A549 (cell line): ENCODE measurements at regions not wholly inside any gene's neighbourhood (a gene's known extent, or its start where the extent isn't known, plus 50 kb on each side); places are given as distances from the start of the nearest gene placed in this dataset.

Experiments used
- ATAC-seq, 2 experiments: fragments of 200-7000 bp in 1 of 2; fragments of >200 bp in 1 of 2; cut with Nextera tagmentation in 1 of 2; cut with Tn5 transposase in 1 of 2; 3 replicates each; pipeline versions ENCODE4 v1.8.0 to v1.9.1; 2018 to 2020; ENCODE audit warnings: mild to moderate bottlenecking in 1 of 2, moderate library complexity in 1 of 2
- CTCF ChIA-PET: fragments of 300-600 bp; sonication (Branson Sonifier 250); formaldehyde crosslinking; extraction: SDS; loops from one replicate; lab custom pipeline; 2021; ENCODE audit warnings: antibody characterized with exemption, inconsistent platforms; lab: Yijun Ruan, JAX
- POLR2A ChIA-PET: fragments of 350-600 bp; formaldehyde crosslinking; extraction: SDS; loops from one replicate; lab custom pipeline; 2021; ENCODE audit warnings: antibody characterized with exemption, inconsistent platforms; lab: Yijun Ruan, JAX
- DNase-seq, 2 experiments: peaks; one replicate each; pipeline versions ENCODE4 v3.0.0 to v3.0.0-alpha.2; 2011 to 2016; ENCODE audit warnings: low read depth in 1 of 2, low spot score in 1 of 2
- FAIRE-seq: peaks from 2 replicates; lab custom pipeline; 2011; peaks lifted over from hg19 to GRCh38; lab: Jason Lieb, UNC
- H3K27ac ChIP-seq, 2 experiments: fragments of >200 bp; sonication (Bioruptor Twin); formaldehyde crosslinking; 3 replicates each; pipeline ENCODE4 v1.5.1; 2016 to 2017
- H3K4me1 ChIP-seq: fragments of >200 bp; sonication (Bioruptor Twin); formaldehyde crosslinking; 3 replicates; pipeline ENCODE4 v1.6.1; 2016
- H3K4me2 ChIP-seq: fragments of >200 bp; sonication (Bioruptor Twin); formaldehyde crosslinking; 3 replicates; pipeline ENCODE4 v1.6.1; 2016
- H3K4me3 ChIP-seq: fragments of >200 bp; sonication (Bioruptor Twin); formaldehyde crosslinking; 3 replicates; pipeline ENCODE4 v1.5.1; 2016
- H3K9me3 ChIP-seq: fragments of >200 bp; sonication (Bioruptor Twin); formaldehyde crosslinking; 3 replicates; pipeline ENCODE4 v1.6.1; 2016
- BHLHE40 ChIP-seq: IDR thresholded peaks from 2 replicates; pipeline ENCODE4 v1.6.1; 2012; ENCODE audit warnings: low read depth, low read length, inconsistent platforms
- CHD4 ChIP-seq: fragments of 200-600 bp; sonication (generic); IDR thresholded peaks from 2 replicates; pipeline ENCODE4 v1.6.1; 2016; ENCODE audit warnings: antibody characterized with exemption, mild to moderate bottlenecking, borderline replicate concordance
- EHF ChIP-seq: fragments of 250-450 bp; sonication (Bioruptor Pico); IDR thresholded peaks from 2 replicates; pipeline ENCODE4 v1.5.0; 2020; ENCODE audit warnings: mild to moderate bottlenecking
- ELK1 ChIP-seq: fragments of 150-350 bp; IDR thresholded peaks from 2 replicates; pipeline ENCODE4 v1.6.1; 2014; ENCODE audit warnings: low read depth, mild to moderate bottlenecking, low read length
- ESRRA ChIP-seq: fragments of 150-350 bp; IDR thresholded peaks from 2 replicates; pipeline ENCODE4 v1.6.1; 2014; ENCODE audit warnings: mild to moderate bottlenecking, low read length, borderline replicate concordance
- FOSB ChIP-seq: fragments of 250-450 bp; sonication (Bioruptor Pico); IDR thresholded peaks from 2 replicates; pipeline ENCODE4 v1.5.0; 2020; ENCODE audit warnings: mild to moderate bottlenecking, moderate library complexity
- FOSL2 ChIP-seq, 2 experiments: fragments of 450-650 bp in 1 of 2; fragments of >200 bp in 1 of 2; sonication (Bioruptor Twin) in 1 of 2; formaldehyde crosslinking; IDR thresholded peaks; 2 replicates each; pipeline versions ENCODE4 v1.5.0 to v1.6.1; 2016 to 2020; ENCODE audit warnings: mild to moderate bottlenecking in 1 of 2, moderate library complexity in 1 of 2
- HES2 ChIP-seq: fragments of >200 bp; sonication (Bioruptor Twin); formaldehyde crosslinking; IDR thresholded peaks from 2 replicates; pipeline ENCODE4 v1.6.1; 2016
- HMGXB4 ChIP-seq: fragments of 250-450 bp; sonication (Bioruptor Pico); IDR thresholded peaks from 2 replicates; pipeline ENCODE4 v1.5.0; 2021; ENCODE audit warnings: mild to moderate bottlenecking, moderate library complexity, borderline replicate concordance
- HOXB13 ChIP-seq: fragments of 250-450 bp; sonication (Bioruptor Pico); IDR thresholded peaks from 2 replicates; pipeline ENCODE4 v1.5.0; 2020; ENCODE audit warnings: low read depth, mild to moderate bottlenecking, moderate library complexity
- HOXB5 ChIP-seq: fragments of 250-450 bp; sonication (Bioruptor Pico); IDR thresholded peaks from 2 replicates; pipeline ENCODE4 v1.5.0; 2020; ENCODE audit warnings: mild to moderate bottlenecking, moderate library complexity
- JUNB ChIP-seq: fragments of >200 bp; sonication (Bioruptor Twin); formaldehyde crosslinking; IDR thresholded peaks from 2 replicates; pipeline ENCODE4 v1.6.1; 2016
- KDM1A ChIP-seq: fragments of 200-600 bp; sonication (generic); IDR thresholded peaks from 2 replicates; pipeline ENCODE4 v1.6.1; 2016; ENCODE audit warnings: low read depth, mild to moderate bottlenecking
- POLR2A ChIP-seq: IDR thresholded peaks from 2 replicates; pipeline ENCODE4 v1.6.1; 2012; ENCODE audit warnings: mild to moderate bottlenecking, low read length
- RAD21 ChIP-seq, 2 experiments: fragments of >200 bp in 1 of 2; sonication (Bioruptor Twin) in 1 of 2; formaldehyde crosslinking in 1 of 2; IDR thresholded peaks in 1 of 2; conservative IDR thresholded peaks in 1 of 2; 2 replicates in 1 of 2; 3 replicates in 1 of 2; pipeline ENCODE4 v1.6.1; 2012 to 2018; ENCODE audit warnings: inconsistent platforms in 1 of 2
- SREBF2 ChIP-seq: fragments of 450-650 bp; IDR thresholded peaks from 2 replicates; pipeline ENCODE4 v1.6.1; 2014; ENCODE audit warnings: mild to moderate bottlenecking, moderate library complexity
- TFCP2L1 ChIP-seq: fragments of 250-450 bp; sonication (Bioruptor Pico); IDR thresholded peaks from 2 replicates; pipeline ENCODE4 v1.5.0; 2021; ENCODE audit warnings: mild to moderate bottlenecking
- ZC3H11A ChIP-seq: fragments of 450-650 bp; IDR thresholded peaks from 2 replicates; pipeline ENCODE4 v1.6.1; 2014; ENCODE audit warnings: antibody characterized with exemption, mild to moderate bottlenecking
- WGBS: methylation state at CpG from one replicate; pipeline ENCODE4 v1.1.6; 2017; ENCODE audit errors: missing lambda C conversion rate; 5-methylcytosine and 5-hydroxymethylcytosine counted together
- TF ChIP-seq, protein P1 (sequence below): fragments of 200-600 bp; sonication (generic); IDR thresholded peaks from 2 replicates; pipeline ENCODE4 v1.6.1; 2016; ENCODE audit warnings: antibody characterized with exemption, mild to moderate bottlenecking, moderate library complexity
- TF ChIP-seq, protein P2 (sequence below): fragments of >200 bp; sonication (Bioruptor Twin); formaldehyde crosslinking; IDR thresholded peaks from 3 replicates; pipeline ENCODE4 v1.5.1; 2016
- TF ChIP-seq, protein P3 (sequence below): fragments of 450-650 bp; IDR thresholded peaks from 2 replicates; pipeline ENCODE4 v1.6.1; 2014; ENCODE audit warnings: antibody characterized with exemption
- TF ChIP-seq, protein P4 (sequence below): fragments of 250-450 bp; sonication (Bioruptor Pico); IDR thresholded peaks from 2 replicates; pipeline ENCODE4 v1.5.0; 2020; ENCODE audit warnings: low read depth, mild to moderate bottlenecking, moderate library complexity

GRCh38 chr3:182608832-182609231, 184.5 kb upstream of the ATP11B start:
- FAIRE-seq (no peak), DNase-seq (no peak), ATAC-seq (no peak)
- CTCF ChIA-PET: no interaction called here
- no peaks in the 10 kb centered on the region for H3K4me1 ChIP-seq
- no peaks in the 10 kb centered on the region for H3K9me3 ChIP-seq
- no peak for TF ChIP-seq HOXB5 (CRISPR knock-in tag)
- no peak for TF ChIP-seq POLR2A
- TF ChIP-seq, protein P1, sequence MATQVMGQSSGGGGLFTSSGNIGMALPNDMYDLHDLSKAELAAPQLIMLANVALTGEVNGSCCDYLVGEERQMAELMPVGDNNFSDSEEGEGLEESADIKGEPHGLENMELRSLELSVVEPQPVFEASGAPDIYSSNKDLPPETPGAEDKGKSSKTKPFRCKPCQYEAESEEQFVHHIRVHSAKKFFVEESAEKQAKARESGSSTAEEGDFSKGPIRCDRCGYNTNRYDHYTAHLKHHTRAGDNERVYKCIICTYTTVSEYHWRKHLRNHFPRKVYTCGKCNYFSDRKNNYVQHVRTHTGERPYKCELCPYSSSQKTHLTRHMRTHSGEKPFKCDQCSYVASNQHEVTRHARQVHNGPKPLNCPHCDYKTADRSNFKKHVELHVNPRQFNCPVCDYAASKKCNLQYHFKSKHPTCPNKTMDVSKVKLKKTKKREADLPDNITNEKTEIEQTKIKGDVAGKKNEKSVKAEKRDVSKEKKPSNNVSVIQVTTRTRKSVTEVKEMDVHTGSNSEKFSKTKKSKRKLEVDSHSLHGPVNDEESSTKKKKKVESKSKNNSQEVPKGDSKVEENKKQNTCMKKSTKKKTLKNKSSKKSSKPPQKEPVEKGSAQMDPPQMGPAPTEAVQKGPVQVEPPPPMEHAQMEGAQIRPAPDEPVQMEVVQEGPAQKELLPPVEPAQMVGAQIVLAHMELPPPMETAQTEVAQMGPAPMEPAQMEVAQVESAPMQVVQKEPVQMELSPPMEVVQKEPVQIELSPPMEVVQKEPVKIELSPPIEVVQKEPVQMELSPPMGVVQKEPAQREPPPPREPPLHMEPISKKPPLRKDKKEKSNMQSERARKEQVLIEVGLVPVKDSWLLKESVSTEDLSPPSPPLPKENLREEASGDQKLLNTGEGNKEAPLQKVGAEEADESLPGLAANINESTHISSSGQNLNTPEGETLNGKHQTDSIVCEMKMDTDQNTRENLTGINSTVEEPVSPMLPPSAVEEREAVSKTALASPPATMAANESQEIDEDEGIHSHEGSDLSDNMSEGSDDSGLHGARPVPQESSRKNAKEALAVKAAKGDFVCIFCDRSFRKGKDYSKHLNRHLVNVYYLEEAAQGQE: no peak
- no peak for TF ChIP-seq FOSL2 (IDR thresholded peaks at IDR 0.05)
- TF ChIP-seq FOSL2 (CRISPR knock-in tag; IDR thresholded peaks at IDR 0.05): no peak
- TF ChIP-seq JUNB: no peak
- TF ChIP-seq, protein P2, sequence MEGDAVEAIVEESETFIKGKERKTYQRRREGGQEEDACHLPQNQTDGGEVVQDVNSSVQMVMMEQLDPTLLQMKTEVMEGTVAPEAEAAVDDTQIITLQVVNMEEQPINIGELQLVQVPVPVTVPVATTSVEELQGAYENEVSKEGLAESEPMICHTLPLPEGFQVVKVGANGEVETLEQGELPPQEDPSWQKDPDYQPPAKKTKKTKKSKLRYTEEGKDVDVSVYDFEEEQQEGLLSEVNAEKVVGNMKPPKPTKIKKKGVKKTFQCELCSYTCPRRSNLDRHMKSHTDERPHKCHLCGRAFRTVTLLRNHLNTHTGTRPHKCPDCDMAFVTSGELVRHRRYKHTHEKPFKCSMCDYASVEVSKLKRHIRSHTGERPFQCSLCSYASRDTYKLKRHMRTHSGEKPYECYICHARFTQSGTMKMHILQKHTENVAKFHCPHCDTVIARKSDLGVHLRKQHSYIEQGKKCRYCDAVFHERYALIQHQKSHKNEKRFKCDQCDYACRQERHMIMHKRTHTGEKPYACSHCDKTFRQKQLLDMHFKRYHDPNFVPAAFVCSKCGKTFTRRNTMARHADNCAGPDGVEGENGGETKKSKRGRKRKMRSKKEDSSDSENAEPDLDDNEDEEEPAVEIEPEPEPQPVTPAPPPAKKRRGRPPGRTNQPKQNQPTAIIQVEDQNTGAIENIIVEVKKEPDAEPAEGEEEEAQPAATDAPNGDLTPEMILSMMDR: no peak
- TF ChIP-seq ZC3H11A: no peak
- TF ChIP-seq SREBF2: no peak
- TF ChIP-seq EHF (CRISPR knock-in tag): no peak
- TF ChIP-seq KDM1A: no peak
- TF ChIP-seq, protein P3, sequence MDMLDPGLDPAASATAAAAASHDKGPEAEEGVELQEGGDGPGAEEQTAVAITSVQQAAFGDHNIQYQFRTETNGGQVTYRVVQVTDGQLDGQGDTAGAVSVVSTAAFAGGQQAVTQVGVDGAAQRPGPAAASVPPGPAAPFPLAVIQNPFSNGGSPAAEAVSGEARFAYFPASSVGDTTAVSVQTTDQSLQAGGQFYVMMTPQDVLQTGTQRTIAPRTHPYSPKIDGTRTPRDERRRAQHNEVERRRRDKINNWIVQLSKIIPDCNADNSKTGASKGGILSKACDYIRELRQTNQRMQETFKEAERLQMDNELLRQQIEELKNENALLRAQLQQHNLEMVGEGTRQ: no peak
- no peak for TF ChIP-seq CHD4
- no peak for TF ChIP-seq HES2
- TF ChIP-seq HOXB13 (CRISPR knock-in tag): no peak
- TF ChIP-seq ESRRA: no peak
- TF ChIP-seq HMGXB4 (CRISPR knock-in tag): no peak
- TF ChIP-seq TFCP2L1 (CRISPR knock-in tag): no peak
- no peak overlapping the region for H3K4me2 ChIP-seq
- no peak overlapping the region for H3K27ac ChIP-seq
- WGBS: 58% methylated on average over 2 of the region's 2 CpGs
- POLR2A ChIA-PET: no interaction called here
- H3K4me3 ChIP-seq: no peak overlapping the region

GRCh38 chr3:182609575-182610156, 183.6 kb upstream of the ATP11B start:
- Histone ChIP-seq H3K4me2 (no peak overlapping the region), H3K4me1 (no peaks in the 10 kb centered on the region), H3K4me3 (no peak overlapping the region), H3K9me3 (no peaks in the 10 kb centered on the region), H3K27ac (no peak overlapping the region)
- WGBS: 60% methylated on average over 6 of the region's 6 CpGs
- CTCF ChIA-PET: no interaction called here
- POLR2A ChIA-PET: no interaction called here
- DNase-seq: no peak
- ATAC-seq: no peak
- FAIRE-seq: no peak
- TF ChIP-seq FOSB (CRISPR knock-in tag) (no peak), RAD21 (conservative IDR thresholded peaks at IDR 0.05 in 1 of 2, IDR thresholded peaks at IDR 0.05 in 1 of 2) (no peak), ELK1 (no peak), HOXB13 (CRISPR knock-in tag) (no peak), ESRRA (no peak), HOXB5 (CRISPR knock-in tag) (no peak), BHLHE40 (no peak), JUNB (no peak)
- TF ChIP-seq, protein P4, sequence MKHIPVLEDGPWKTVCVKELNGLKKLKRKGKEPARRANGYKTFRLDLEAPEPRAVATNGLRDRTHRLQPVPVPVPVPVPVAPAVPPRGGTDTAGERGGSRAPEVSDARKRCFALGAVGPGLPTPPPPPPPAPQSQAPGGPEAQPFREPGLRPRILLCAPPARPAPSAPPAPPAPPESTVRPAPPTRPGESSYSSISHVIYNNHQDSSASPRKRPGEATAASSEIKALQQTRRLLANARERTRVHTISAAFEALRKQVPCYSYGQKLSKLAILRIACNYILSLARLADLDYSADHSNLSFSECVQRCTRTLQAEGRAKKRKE (CRISPR knock-in tag): no peak
- TF ChIP-seq, protein P3: no peak
